CD4-positive, alpha-beta T cell treated with Interleukin-10 for 1 hour (primary cell): ENCODE measurements at regions not wholly inside any gene's neighbourhood (a gene's known extent, or its start where the extent isn't known, plus 50 kb on each side); places are given as distances from the start of the nearest gene placed in this dataset.
"Not testable (repeated sequence)": the region's sequence is repeated elsewhere in the genome, so short reads cannot be mapped to it uniquely, and the experiment has no call there.

Source experiments
- DNase-seq: peaks from one replicate; pipeline ENCODE4 v3.0.0-alpha.2; 2020

DNA sequence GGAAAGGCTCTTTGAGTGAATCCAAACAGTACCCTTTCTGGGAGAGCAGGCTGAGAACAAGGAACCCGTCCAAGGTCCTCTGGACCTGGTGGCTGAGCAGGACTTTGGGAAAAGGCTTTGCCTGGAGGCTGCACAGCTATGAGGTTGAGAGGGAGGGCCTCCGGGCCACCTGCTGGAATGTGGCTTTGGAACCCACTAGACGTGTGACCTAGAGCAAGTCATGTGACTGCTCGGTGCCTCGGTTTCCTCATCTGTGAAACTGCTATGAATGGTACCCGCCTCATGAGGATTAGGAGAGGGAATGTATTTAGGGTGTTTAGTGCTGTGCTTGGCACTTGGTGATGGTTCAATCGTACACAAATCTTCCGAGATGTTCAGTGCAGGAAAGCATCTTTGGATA, 50.4 kb downstream of the HAPSTR1 start:
- DNase-seq = no peak

DNA sequence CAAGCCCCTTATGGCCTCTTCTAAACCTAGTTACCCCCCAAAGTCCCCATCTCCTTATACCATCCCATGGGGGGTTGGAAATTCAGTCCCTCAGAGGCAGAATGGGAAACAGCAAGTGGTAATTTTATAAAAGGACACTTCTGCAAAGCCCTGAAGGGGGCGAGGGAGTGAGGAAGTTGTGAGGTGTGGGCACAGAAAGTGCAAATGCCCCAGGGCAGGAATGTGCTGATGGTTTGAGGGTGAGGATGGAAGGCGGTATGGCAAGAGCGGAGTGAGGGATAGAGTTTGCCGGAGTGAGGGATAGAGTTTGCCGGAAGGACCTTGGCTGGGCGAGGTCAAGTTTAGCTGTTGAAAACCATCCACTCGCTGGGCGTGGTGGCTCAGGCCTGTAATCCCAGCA, 52.7 kb downstream of the HAPSTR1 start:
- DNase-seq = no peak

DNA sequence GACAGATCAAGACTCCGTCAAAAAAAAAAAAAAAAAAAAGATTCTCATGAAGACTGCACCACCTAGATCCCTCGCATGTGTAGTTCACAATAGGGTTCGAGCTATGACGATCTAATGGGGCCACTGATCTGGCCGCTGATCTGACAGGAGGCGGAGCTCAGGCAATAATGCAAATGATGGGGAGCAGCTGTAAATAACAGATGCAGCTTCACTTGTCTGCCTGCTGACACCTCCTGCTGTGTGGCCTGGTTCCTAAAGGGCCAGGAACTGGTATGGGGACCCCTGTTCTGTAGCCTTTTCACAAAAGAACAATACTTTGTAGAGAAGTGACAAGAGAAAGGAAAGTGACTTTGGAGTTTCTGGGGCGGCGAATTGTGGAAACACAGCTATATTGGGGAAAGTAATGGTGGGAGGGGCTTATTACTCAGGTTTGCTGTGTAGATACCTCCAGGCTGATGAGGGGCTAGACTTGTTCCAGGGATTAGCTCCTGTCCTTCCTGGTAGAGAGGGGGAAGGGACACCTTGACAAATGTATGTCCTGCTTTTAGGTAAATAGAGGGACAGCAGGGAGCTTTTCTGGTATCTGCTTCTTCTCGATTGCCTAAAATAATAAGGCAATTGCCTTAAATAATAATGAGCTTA, 57.1 kb downstream of the HAPSTR1 start:
- DNase-seq = no peak

DNA sequence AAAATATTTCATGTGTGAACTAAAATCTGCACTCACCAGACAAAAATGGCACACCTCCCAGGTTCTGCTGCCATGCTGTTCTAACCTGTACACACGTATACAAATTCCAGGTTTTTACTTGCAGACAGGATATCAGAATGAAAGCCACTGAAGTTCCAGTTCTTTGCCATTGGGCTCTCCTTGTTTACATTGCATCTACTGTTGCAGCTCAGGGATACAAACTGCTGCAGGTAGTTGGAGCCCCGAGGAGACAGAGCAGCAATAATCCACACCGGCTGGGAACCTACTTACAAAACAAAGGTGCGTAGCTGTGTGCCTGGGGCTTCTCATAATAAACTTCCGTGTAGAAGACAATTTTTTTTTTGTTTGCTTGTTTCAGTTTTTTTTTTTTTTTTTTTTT, 59.6 kb downstream of the HAPSTR1 start:
- no peak for DNase-seq

- DNase-seq = no peak
Measured at GRCh38 chr16:9151597-9151996, 60.2 kb downstream of the HAPSTR1 start.

DNA sequence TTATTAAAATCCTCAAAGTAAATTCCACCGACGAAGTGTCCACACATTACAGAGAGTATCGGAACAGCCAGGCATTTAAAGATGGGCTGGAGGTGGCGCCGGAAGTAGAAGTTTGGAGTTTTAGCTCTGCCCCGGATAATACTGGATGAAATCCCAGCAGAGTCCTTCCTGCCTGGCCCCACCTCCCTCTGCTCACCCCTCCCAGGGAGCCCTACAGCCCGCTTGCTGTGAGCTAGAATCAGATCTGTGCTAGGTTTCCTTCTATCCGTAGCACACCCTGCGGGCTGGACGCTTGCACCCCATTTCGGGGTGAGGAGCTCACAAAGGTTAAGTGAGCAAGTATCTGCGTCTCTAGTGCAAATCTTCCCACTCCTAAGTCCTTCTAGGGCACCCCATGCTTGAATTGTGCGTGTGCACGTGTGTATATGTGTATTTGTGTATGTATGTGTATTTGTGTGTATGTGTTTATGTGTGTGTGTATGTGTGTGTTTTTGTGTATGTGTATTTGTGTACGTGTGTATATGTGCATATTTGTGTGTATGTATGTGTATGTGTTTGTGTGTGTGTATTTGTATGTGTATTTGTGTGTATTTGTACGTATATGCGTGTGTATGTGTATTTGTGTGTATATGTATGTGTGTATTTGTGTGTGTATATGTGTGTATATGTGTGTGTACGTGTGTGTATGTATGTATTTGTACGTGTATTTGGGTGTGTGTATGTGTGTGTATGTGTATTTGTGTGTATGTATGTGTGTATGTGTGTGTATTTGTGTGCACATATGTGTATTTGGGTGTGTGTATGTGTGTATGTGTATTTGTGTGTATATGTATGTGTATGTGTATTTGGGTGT, 61.4 kb downstream of the HAPSTR1 start:
- DNase-seq = no peak

GRCh38 chr16:9153502-9153864, 62.0 kb downstream of the HAPSTR1 start:
- DNase-seq = no peak

- DNase-seq = no peak
Measured at GRCh38 chr16:9154567-9155410, 63.3 kb downstream of the HAPSTR1 start.

DNA sequence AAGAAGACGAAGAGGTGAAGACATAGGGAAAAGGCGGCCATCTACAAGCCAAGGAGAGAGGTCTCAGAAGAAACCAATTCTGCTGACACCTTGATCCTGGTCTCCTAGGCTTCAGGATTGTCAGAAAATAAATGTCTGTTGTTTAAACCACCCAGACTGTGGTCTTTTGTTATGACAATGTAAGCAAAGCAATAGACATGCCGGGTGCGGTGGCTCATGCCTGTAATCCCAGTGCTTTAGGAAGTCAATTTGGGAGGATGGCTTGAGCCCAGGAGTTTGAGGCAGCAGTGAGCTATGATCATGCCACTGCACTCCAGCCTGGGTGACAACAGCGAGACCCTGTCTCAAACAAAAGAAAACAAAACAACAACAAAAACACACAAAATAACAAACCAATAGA, 64.4 kb downstream of the HAPSTR1 start:
- DNase-seq = no peak

DNA sequence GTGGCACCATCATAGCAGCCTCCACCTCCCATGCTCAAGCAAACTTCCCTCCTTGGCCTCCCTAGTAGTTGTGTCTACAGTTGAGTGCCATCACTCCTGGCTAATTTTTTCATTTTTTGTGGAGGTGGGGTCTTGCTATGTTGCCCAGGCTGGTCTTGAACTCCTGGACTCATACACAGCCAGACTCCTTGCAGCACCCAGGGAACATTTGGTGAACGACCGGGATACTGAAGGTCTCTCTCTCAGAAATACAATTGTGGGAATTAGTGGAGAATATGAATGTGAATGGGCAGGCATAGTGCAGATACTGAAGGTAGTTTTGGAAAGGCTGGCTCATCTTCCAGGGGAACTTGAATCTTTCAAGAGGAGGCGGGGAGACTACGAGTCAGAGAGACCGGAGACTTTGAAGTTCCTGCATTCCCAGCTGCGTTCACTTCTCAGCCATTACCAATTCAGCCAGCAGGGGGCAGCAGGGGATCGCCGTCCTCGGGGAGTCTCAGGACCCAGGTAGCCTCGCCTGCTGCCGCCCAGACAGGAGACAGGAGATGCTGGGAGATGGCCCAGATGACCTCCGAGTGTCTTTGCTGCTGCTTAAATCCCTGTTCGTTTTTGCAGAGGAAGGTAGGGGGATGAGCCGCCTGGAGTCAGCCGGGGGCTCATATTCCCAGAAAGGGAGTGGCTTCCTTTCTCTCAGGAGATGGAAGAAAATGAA, 68.6 kb downstream of the HAPSTR1 start:
- DNase-seq = no peak

DNA sequence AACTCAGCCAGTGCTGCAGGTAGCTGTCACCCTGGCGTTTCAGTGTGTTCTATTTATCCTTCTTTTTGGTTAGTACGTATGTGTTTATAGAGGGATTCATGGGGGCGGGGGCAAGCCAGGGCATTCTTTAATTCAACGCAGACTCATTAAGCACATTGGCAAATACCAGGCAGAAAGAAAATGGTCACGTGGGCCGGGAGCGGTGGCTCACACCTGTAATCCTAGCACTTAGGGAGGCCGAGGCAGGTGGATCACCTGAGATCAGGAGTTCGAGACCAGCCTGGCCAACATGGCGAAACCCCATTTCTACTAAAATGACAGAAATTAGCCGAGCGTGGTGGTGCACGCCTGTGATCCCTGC, 69.1 kb downstream of the HAPSTR1 start:
- no peak for DNase-seq

DNA sequence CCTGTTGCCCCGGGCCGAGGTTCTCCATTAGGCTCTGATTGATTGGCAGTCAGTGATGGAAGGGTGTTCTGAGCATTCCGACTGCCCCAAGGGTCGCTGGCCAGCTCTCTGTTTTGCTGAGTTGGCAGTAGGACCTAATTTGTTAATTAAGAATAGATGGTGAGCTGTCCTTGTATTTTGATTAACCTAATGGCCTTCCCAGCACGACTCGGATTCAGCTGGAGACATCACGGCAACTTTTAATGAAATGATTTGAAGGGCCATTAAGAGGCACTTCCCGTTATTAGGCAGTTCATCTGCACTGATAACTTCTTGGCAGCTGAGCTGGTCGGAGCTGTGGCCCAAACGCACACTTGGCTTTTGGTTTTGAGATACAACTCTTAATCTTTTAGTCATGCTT, 74.2 kb downstream of the HAPSTR1 start:
- DNase-seq = no peak

- DNase-seq = not testable (repeated sequence)
Measured at GRCh38 chr16:9166326-9166993, 75.0 kb downstream of the HAPSTR1 start.

DNA sequence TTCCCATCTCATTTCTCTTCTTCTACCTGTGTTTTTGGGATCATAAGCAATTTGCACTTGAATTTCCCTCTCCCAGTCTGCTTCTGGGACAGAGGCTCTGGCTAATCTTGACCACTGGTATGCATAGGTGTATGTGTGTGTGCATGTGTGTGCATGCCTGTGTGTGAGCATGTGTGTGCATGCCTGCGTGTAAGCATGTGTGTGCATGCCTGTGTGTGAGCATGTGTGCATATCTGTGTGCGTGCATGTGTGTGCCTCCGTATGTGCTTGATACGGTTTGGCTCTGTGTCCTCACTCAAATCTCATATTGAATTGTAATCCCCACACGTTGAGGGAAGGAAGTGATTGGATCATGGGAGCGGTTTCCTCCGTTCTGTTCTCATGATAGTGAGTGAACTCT, 77.7 kb downstream of the HAPSTR1 start:
- DNase-seq = no peak

DNA sequence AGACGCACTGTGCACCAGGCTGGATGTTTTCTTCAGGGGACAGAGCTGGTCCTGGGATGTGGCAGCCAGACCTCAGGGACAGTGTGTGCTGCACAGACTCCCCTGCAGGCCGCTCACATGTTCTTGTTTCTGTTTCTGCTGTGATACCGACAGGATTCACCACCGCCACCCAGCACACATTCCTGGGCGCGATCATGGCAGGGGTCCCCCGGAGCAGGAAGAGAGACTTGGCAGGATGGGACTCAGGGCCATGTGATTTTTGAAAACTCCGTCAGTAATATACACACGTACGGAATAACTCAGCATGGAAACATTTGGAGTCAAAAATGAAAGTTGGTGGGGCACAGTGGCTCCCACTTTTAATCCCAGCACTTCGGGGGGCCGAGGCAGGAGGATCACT, 79.0 kb downstream of the HAPSTR1 start:
- no peak for DNase-seq

GRCh38 chr16:9176547-9177418, 85.3 kb downstream of the HAPSTR1 start:
- no peak for DNase-seq

- DNase-seq = no peak
Measured at GRCh38 chr16:9177861-9178260, 86.4 kb downstream of the HAPSTR1 start.

DNA sequence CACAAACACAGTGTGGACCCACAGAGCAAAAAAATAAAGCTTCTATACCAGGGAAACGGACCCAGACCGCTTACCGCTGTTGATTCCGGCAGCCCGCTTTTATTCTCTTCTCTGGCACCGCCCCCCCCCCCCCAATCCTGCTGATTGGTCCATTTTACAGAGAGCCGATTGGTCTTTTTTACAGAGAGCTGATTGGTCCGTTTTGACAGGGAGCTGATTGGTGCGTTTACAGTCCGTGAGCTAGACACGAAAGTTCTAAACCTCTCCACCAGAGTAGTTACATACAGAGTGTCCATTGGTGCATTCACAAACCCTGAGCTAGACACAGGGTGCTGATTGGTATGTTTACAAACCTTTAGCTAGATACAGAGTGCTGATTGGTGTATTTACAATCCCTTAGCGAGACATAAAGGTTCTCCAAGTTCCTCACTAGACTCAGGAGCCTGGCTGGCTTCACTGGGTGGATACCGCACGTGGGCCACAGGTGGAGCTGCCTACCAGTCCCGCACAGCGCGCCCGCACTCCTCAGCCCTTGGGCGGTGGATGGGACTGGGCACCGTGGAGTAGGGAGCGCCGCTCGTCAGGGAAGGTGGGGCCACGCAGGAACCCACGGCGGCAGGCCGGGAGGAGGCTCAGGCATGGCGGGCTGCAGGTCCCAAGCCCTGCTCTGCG, 92.4 kb downstream of the HAPSTR1 start:
- DNase-seq = no peak

GRCh38 chr16:9184354-9184690, 92.9 kb downstream of the HAPSTR1 start:
- no peak for DNase-seq

DNA sequence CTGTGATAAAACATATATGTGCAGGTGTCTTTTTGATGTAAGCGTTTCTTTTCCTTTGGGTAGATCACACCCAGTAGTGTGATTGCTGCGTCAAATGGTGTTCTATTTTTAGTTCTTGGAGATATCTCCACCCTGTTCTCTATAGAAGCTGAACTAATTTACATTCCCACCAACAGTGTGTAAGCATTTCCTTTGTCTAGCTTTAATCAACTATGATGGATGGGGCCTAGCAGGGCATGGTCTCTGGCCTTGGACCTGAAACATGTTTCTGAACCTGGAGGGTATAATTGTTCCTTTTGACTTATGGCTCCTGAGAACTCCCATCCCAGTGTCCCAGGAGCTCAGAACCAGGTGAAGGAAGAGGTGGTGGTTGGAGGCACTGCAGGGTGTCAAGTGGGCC, 93.9 kb downstream of the HAPSTR1 start:
- DNase-seq = no peak

GRCh38 chr16:9186061-9186460, 94.6 kb downstream of the HAPSTR1 start:
- no peak for DNase-seq
